SK-N-SH (cell line): ENCODE measurements at regions not wholly inside any gene's neighbourhood (a gene's known extent, or its start where the extent isn't known, plus 50 kb on each side); places are given as distances from the start of the nearest gene placed in this dataset.

Experiments
- CTCF ChIA-PET: fragments of 300-600, 350-600 bp; formaldehyde crosslinking; extraction: SDS; loops from one replicate; lab custom pipeline; 2021; lab: Yijun Ruan, JAX
- POLR2A ChIA-PET: fragments of 350-600 bp; sonication (Branson Sonifier 250); formaldehyde crosslinking; extraction: SDS; loops from one replicate; lab custom pipeline; 2020; ENCODE audit warnings: antibody characterized with exemption, inconsistent platforms; lab: Yijun Ruan, JAX
- DNase-seq: peaks from one replicate; pipeline ENCODE4 v3.0.0; 2012
- H2AFZ ChIP-seq: fragments of 200-600 bp; sonication (generic); 2 replicates; pipeline ENCODE4 v1.8.1; 2016; ENCODE audit warnings: antibody characterized with exemption, mild to moderate bottlenecking, low read depth
- H3F3A ChIP-seq: fragments of 200-600 bp; sonication (generic); replicated peaks from 2 replicates; pipeline ENCODE3; 2016; ENCODE audit warnings: antibody characterized with exemption, mild to moderate bottlenecking; ENCODE audit not compliant: insufficient read depth
- H3K27ac ChIP-seq, 2 experiments: fragments of 200-500 bp in 1 of 2; fragments of 200-600 bp in 1 of 2; sonication (Bioruptor generic) in 1 of 2; sonication (generic), shearing (Covaris generic) in 1 of 2; 2 replicates each; pipeline versions ENCODE4 v1.5.1 to v1.6.1; 2014 to 2016; ENCODE audit warnings: low read depth in 2 of 2, inconsistent platforms in 1 of 2, low read length in 1 of 2, mild to moderate bottlenecking in 1 of 2, mixed read lengths in 1 of 2
- H3K27me3 ChIP-seq: fragments of 200-600 bp; sonication (generic), shearing (Covaris generic); 2 replicates; pipeline ENCODE4 v1.6.1; 2016; ENCODE audit warnings: mixed run types; ENCODE audit not compliant: insufficient read depth
- H3K36me3 ChIP-seq, 2 experiments: fragments of 200-500 bp in 1 of 2; fragments of 200-600 bp in 1 of 2; sonication (Bioruptor generic) in 1 of 2; sonication (generic) in 1 of 2; replicated peaks in 1 of 2; 2 replicates each; pipeline versions ENCODE3 to v1.5.1; 2014 to 2016; ENCODE audit warnings: low read length in 1 of 2, mild to moderate bottlenecking in 1 of 2; ENCODE audit not compliant: insufficient read depth in 2 of 2, control insufficient read depth in 1 of 2
- H3K4me1 ChIP-seq, 2 experiments: fragments of 200-500 bp in 1 of 2; fragments of 200-600 bp in 1 of 2; sonication (Bioruptor generic) in 1 of 2; sonication (generic), shearing (Covaris generic) in 1 of 2; 2 replicates each; pipeline versions ENCODE4 v1.5.1 to v1.6.1; 2014 to 2016; ENCODE audit warnings: low read depth in 1 of 2, low read length in 1 of 2, mixed run types in 1 of 2; ENCODE audit not compliant: insufficient read depth in 2 of 2, control insufficient read depth in 1 of 2
- H3K4me2 ChIP-seq: fragments of 200-600 bp; sonication (generic), shearing (Covaris generic); 2 replicates; pipeline ENCODE4 v1.6.1; 2017; ENCODE audit warnings: mixed run types
- H3K4me3 ChIP-seq, 2 experiments: fragments of 200-500 bp in 1 of 2; fragments of 200-600 bp in 1 of 2; sonication (Bioruptor generic) in 1 of 2; sonication (generic), shearing (Covaris generic) in 1 of 2; 2 replicates each; pipeline versions ENCODE4 v1.5.1 to v1.8.1; 2014 to 2016; ENCODE audit warnings: low read depth in 2 of 2, inconsistent platforms in 1 of 2, low read length in 1 of 2, mild to moderate bottlenecking in 1 of 2, mixed read lengths in 1 of 2, moderate library complexity in 1 of 2
- H3K79me2 ChIP-seq: fragments of 200-600 bp; sonication (generic); 2 replicates; pipeline ENCODE4 v1.8.1; 2017; ENCODE audit warnings: mild to moderate bottlenecking; ENCODE audit not compliant: insufficient read depth
- H3K9ac ChIP-seq: fragments of 200-600 bp; sonication (generic); 2 replicates; pipeline ENCODE4 v1.6.1; 2017; ENCODE audit warnings: mixed run types
- H3K9me2 ChIP-seq: fragments of 200-600 bp; sonication (generic); 2 replicates; pipeline ENCODE4 v1.6.1; 2017; ENCODE audit warnings: mixed run types
- H3K9me3 ChIP-seq: fragments of 200-600 bp; sonication (generic); 2 replicates; pipeline ENCODE4 v1.6.1; 2017; ENCODE audit warnings: mixed run types, mild to moderate bottlenecking, moderate library complexity
- H4K20me1 ChIP-seq: fragments of 200-600 bp; sonication (generic); 2 replicates; pipeline ENCODE4 v1.6.1; 2017; ENCODE audit warnings: mild to moderate bottlenecking, mixed run types; ENCODE audit not compliant: insufficient read depth
- FOSL2 ChIP-seq: IDR thresholded peaks from 2 replicates; pipeline ENCODE4 v1.4.0; 2012; ENCODE audit warnings: low read depth, mild to moderate bottlenecking, moderate library complexity, borderline replicate concordance
- FOXJ3 ChIP-seq: sonication (generic); formaldehyde crosslinking; IDR thresholded peaks from 2 replicates; pipeline ENCODE4 v1.5.1; 2020; ENCODE audit warnings: mild to moderate bottlenecking, missing genetic modification reagents
- FOXM1 ChIP-seq: IDR thresholded peaks from 2 replicates; pipeline ENCODE4 v1.4.0; 2012; ENCODE audit warnings: low read depth, mild to moderate bottlenecking
- GATA2 ChIP-seq: sonication (generic); formaldehyde crosslinking; IDR thresholded peaks from 2 replicates; pipeline ENCODE4 v1.5.0; 2020; ENCODE audit warnings: mild to moderate bottlenecking, missing genetic modification reagents
- JUND ChIP-seq: IDR thresholded peaks from 2 replicates; pipeline ENCODE4 v1.4.0; 2012
- POLR2AphosphoS5 ChIP-seq: IDR thresholded peaks from 2 replicates; pipeline ENCODE4 v1.6.1; 2012; ENCODE audit warnings: low read depth, low read length
- RAD21 ChIP-seq: IDR thresholded peaks from 2 replicates; pipeline ENCODE4 v1.6.1; 2012; ENCODE audit warnings: mild to moderate bottlenecking, low read length
- RCOR1 ChIP-seq: fragments of 150-350 bp; IDR thresholded peaks from 2 replicates; pipeline ENCODE4 v1.6.1; 2017; ENCODE audit warnings: antibody characterized with exemption, low read length
- RFX5 ChIP-seq: IDR thresholded peaks from 2 replicates; pipeline ENCODE4 v1.6.1; 2012; ENCODE audit warnings: mild to moderate bottlenecking, improper control_type of control experiment, low read length
- SMC3 ChIP-seq: IDR thresholded peaks from 2 replicates; pipeline ENCODE4 v1.6.1; 2012; ENCODE audit warnings: low read depth, low read length, improper control_type of control experiment
- TAF1 ChIP-seq: IDR thresholded peaks from 2 replicates; pipeline ENCODE4 v1.6.1; 2012; ENCODE audit warnings: low read depth, mild to moderate bottlenecking, low read length, moderate library complexity, borderline replicate concordance
- TEAD4 ChIP-seq: IDR thresholded peaks from 2 replicates; pipeline ENCODE4 v1.4.0; 2012; ENCODE audit warnings: mild to moderate bottlenecking, borderline replicate concordance; ENCODE audit not compliant: insufficient read depth
- WGBS: methylation state at CpG from one replicate; pipeline ENCODE4 v1.1.6; 2017; ENCODE audit warnings: low lambda C conversion rate; 5-methylcytosine and 5-hydroxymethylcytosine counted together
- TF ChIP-seq, protein P1 (sequence below): IDR thresholded peaks from 2 replicates; pipeline ENCODE4 v1.4.0; 2012; ENCODE audit warnings: low read depth, borderline replicate concordance
- TF ChIP-seq, protein P2 (sequence below): fragments of 150-350 bp; IDR thresholded peaks from 2 replicates; pipeline ENCODE4 v1.6.1; 2016; ENCODE audit warnings: mild to moderate bottlenecking, low read depth, low read length
- TF ChIP-seq, protein P3 (sequence below): IDR thresholded peaks from 2 replicates; pipeline ENCODE4 v1.4.0; 2012; ENCODE audit warnings: low read depth
- TF ChIP-seq, protein P4 (sequence below): IDR thresholded peaks from 2 replicates; pipeline ENCODE4 v1.4.0; 2012; ENCODE audit warnings: low read depth, borderline replicate concordance
- TF ChIP-seq, protein P5 (sequence below): fragments of 150-350 bp; IDR thresholded peaks from 2 replicates; pipeline ENCODE4 v1.6.1; 2017; ENCODE audit warnings: antibody characterized with exemption, low read length, low read depth, borderline replicate concordance

DNA sequence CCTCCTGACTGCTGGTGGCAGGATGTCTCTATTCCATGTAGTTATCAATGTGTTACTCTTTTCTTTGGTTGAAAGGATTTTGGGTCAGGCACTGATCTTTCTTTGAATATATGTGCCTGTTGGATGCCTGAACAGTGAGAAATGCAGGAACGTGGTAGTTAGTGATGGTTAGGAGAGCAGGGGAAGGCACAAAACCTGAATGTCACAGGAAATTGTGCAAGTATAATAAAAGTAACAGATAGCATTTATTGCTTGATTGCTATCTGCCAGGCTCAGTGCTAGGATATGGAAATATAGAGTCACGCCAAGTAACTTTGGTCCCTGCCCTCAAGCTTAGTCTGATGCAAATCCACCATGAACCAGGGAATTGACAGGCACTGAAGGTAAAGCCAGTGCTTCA, 219.8 kb upstream of the FAT1 start:
- Histone ChIP-seq H4K20me1 (no peaks in the 10 kb centered on the region), H3K4me2 (no peak overlapping the region), H3F3A (no peaks in the 10 kb centered on the region), H2AFZ (no peak overlapping the region), H3K4me1 (peaks cover 0 to under 1% of the 10 kb centered on the region in 2 experiments; a peak in 1 of 4 replicates), H3K4me3 (no peak overlapping the region), H3K9me2 (no peaks in the 10 kb centered on the region), H3K79me2 (no peaks in the 10 kb centered on the region), H3K9ac (no peak overlapping the region), H3K9me3 (no peaks in the 10 kb centered on the region), H3K36me3 (no peaks in the 10 kb centered on the region), H3K27me3 (no peaks in the 10 kb centered on the region; the same call in 1 of the 2 replicates), H3K27ac (no peak overlapping the region)
- TF ChIP-seq, protein P1, sequence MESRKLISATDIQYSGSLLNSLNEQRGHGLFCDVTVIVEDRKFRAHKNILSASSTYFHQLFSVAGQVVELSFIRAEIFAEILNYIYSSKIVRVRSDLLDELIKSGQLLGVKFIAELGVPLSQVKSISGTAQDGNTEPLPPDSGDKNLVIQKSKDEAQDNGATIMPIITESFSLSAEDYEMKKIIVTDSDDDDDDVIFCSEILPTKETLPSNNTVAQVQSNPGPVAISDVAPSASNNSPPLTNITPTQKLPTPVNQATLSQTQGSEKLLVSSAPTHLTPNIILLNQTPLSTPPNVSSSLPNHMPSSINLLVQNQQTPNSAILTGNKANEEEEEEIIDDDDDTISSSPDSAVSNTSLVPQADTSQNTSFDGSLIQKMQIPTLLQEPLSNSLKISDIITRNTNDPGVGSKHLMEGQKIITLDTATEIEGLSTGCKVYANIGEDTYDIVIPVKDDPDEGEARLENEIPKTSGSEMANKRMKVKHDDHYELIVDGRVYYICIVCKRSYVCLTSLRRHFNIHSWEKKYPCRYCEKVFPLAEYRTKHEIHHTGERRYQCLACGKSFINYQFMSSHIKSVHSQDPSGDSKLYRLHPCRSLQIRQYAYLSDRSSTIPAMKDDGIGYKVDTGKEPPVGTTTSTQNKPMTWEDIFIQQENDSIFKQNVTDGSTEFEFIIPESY: no peak
- TF ChIP-seq, protein P2, sequence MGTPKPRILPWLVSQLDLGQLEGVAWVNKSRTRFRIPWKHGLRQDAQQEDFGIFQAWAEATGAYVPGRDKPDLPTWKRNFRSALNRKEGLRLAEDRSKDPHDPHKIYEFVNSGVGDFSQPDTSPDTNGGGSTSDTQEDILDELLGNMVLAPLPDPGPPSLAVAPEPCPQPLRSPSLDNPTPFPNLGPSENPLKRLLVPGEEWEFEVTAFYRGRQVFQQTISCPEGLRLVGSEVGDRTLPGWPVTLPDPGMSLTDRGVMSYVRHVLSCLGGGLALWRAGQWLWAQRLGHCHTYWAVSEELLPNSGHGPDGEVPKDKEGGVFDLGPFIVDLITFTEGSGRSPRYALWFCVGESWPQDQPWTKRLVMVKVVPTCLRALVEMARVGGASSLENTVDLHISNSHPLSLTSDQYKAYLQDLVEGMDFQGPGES: no peak
- TF ChIP-seq, protein P3, sequence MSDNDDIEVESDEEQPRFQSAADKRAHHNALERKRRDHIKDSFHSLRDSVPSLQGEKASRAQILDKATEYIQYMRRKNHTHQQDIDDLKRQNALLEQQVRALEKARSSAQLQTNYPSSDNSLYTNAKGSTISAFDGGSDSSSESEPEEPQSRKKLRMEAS: no peak
- TF ChIP-seq SMC3 (no peak), FOXJ3 (CRISPR knock-in tag) (no peak), JUND (no peak), RCOR1 (no peak), FOXM1 (no peak), RFX5 (no peak), TEAD4 (no peak), GATA2 (CRISPR knock-in tag) (no peak), FOSL2 (no peak)
- TF ChIP-seq, protein P4, sequence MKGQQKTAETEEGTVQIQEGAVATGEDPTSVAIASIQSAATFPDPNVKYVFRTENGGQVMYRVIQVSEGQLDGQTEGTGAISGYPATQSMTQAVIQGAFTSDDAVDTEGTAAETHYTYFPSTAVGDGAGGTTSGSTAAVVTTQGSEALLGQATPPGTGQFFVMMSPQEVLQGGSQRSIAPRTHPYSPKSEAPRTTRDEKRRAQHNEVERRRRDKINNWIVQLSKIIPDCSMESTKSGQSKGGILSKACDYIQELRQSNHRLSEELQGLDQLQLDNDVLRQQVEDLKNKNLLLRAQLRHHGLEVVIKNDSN: no peak
- ChIA-PET CTCF (no interaction called here), POLR2A (no interaction called here)
- DNase-seq: no peak
- 46% methylated on average over 2 of the region's 2 CpGs for WGBS

DNA sequence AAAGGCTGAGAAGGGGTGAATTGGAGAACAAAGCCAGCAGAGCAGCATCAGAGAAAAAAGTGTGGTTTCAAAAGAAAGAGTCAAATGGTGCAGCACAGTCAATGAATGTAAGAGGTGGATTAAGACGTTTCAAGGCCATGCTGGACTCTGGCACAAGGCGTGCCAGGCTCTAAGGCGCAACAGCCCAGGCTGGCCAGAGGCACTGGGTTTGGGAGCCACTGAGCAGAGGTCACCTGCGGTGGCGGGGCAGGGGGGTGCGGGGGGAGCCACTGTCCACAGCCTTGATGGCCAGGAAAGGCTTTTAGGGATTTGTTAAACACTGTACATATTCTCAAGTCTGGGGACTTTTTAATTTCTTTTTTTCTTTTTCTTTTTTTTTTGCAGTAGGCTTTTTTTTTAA, 222.5 kb upstream of the FAT1 start:
- Histone ChIP-seq H3K36me3 (no peaks in the 10 kb centered on the region), H2AFZ (no peak overlapping the region), H3K27ac (no peak overlapping the region), H3K27me3 (no peaks in the 10 kb centered on the region; the same call in 1 of the 2 replicates), H3K4me1 (peaks cover 0 to 2% of the 10 kb centered on the region in 2 experiments; a peak in 1 of 4 replicates), H3F3A (no peaks in the 10 kb centered on the region), H3K79me2 (no peaks in the 10 kb centered on the region), H3K9me2 (no peaks in the 10 kb centered on the region), H3K9me3 (no peaks in the 10 kb centered on the region), H4K20me1 (no peaks in the 10 kb centered on the region), H3K9ac (no peak overlapping the region), H3K4me3 (no peak overlapping the region), H3K4me2 (no peak overlapping the region)
- ChIA-PET CTCF (interaction anchor here (1.3 kb wide), 1 partner anchor 13 kb away, joined by 3 read pairs; no protein-coding TSS in a partner anchor), POLR2A (no interaction called here)
- WGBS: 49% methylated on average over 6 of the region's 6 CpGs
- DNase-seq: no peak
- TF ChIP-seq, protein P3: no peak
- TF ChIP-seq, protein P5, sequence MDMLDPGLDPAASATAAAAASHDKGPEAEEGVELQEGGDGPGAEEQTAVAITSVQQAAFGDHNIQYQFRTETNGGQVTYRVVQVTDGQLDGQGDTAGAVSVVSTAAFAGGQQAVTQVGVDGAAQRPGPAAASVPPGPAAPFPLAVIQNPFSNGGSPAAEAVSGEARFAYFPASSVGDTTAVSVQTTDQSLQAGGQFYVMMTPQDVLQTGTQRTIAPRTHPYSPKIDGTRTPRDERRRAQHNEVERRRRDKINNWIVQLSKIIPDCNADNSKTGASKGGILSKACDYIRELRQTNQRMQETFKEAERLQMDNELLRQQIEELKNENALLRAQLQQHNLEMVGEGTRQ: no peak
- TF ChIP-seq, protein P2: no peak
- TF ChIP-seq TEAD4 (no peak), POLR2AphosphoS5 (no peak), RCOR1 (no peak), RAD21 (no peak), JUND (no peak), TAF1 (no peak)
